HG03378 (cell line): ENCODE measurements at regions not wholly inside any gene's neighbourhood (a gene's known extent, or its start where the extent isn't known, plus 50 kb on each side); places are given as distances from the start of the nearest gene placed in this dataset.
"Not testable (repeated sequence)": the region's sequence is repeated elsewhere in the genome, so short reads cannot be mapped to it uniquely, and the experiment has no call there.

Source experiments
- ATAC-seq: cut with Tn5 transposase; IDR thresholded peaks from one replicate; pipeline ENCODE4 v1.9.1; 2021; ENCODE audit warnings: mild to moderate bottlenecking, moderate library complexity; ENCODE audit not compliant: unreplicated experiment

DNA sequence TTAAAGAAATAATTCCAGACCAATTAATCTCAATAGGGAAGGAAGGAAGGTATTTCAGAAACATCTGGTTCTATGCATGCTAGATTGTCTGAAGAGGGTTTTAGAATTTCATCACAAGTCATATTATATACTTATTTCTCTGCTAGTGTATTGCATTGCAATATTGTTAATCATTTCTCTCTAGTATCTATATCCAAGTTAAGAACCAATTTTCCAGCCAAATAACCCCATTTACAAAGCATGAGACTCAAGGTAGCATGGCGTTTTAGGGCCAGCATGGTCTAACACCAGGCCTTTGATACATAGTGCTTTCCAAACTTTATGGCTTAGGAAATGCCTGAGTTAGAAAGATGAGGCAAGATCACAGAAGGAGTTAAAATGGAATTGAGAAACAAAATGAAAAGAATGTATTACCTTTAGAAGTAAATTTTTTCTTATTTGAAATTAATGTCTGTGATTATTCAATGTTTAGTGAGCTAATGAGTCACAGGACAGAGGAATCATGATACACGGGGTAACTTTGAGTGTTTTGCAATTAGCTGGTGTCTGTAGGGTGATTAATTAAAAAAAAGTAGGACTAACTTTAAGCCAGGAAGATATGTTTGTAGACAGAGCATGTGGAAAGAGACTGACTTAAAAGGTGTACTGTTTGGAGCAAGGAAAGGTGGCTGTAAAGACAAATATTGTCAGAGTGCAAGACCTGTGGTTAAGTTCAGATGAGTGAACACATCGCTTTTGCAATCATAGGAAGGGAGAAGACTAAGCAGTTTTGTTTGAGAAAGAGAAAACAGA lies 1006.2 kb upstream of the CITED2 start:
- no peak for ATAC-seq

GRCh38 chr6:140379919-140380318 lies 1005.5 kb upstream of the CITED2 start:
- no peak for ATAC-seq

GRCh38 chr6:140376209-140376608 lies 1001.8 kb upstream of the CITED2 start:
- no peak for ATAC-seq

- not testable (repeated sequence) for ATAC-seq
Measured at GRCh38 chr6:140373728-140374127, 999.3 kb upstream of the CITED2 start.

DNA sequence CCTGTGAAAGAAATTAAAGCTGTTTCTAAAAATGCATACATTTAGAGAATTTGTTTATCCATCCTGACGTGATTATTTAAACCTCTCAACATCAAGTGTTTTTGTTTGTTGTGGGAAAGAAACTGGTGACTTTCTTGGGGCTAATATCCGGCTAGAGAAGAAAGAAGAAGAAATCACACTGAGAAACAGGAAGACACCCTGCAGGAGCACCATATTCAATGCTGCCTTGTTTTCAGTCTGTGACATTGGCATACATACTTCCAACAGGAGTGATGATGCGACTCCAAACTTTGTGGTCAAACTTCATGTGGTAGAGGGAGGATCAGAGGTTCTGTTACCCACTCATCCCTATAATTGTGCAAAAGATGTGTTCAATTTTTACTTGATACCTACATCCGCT lies 997.6 kb upstream of the CITED2 start:
- no peak for ATAC-seq

- no peak for ATAC-seq
Measured at GRCh38 chr6:140370976-140371870, 996.8 kb upstream of the CITED2 start.

- no peak for ATAC-seq
Measured at GRCh38 chr6:140370441-140370840, 996.0 kb upstream of the CITED2 start.

DNA sequence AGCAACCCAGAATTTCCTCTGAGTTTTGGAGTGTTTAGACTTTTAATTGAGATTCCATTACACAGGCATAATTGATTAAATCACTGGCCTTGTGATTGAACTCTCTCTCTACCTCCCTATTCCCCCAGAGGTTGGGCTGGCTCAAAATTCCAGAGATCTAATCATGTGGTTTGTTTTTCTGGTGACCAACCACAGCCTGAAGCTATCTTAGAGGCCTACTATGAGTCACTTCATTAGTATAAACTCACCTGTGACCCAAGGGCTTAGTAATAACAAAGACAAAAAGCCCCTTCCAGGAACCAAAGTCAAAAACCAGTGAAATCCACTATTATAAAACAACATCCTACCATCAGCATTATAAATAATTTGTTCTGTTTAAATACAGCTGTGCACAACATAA lies 992.5 kb upstream of the CITED2 start:
- no peak for ATAC-seq

DNA sequence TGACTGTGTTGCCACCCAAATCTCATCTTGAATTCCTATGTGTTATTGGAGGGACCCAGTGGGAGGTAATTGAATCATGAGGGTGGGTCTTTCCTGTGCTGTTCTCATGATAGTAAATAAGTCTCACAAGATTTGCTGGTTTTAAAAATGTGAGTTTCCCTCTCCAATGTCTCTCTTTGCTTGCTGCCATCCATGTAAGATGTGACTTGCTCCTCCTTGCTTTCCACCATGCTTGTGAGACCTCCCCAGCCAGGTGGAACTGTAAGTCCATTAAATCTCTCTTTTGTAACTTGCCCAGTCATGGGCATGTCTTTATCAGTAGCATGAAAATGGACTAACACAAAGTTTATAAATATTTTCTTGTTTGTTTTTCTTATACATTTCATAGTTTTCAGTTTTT lies 990.5 kb upstream of the CITED2 start:
- no peak for ATAC-seq

DNA sequence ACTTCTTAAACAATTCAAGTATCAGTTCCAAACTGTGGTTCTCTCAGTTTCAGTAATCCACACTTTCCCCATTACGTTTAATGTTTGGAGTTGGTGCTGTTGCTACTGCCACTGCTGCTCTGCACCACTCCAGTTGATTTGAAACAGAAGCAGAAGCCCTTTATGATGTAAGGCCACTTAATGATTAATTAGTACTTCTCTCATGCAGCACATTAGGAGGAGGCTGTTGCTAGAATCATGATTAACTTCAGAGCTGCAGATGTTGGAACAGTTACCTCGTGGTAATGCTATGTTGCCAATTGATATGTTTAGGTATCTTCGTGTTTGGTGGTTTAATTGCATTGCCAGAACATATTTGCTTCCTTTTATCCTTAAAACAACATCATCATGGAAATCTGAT lies 986.2 kb upstream of the CITED2 start:
- ATAC-seq = no peak

- no peak for ATAC-seq
Measured at GRCh38 chr6:140355476-140355875, 981.0 kb upstream of the CITED2 start.

- ATAC-seq = no peak
Measured at GRCh38 chr6:140354296-140354695, 979.8 kb upstream of the CITED2 start.

DNA sequence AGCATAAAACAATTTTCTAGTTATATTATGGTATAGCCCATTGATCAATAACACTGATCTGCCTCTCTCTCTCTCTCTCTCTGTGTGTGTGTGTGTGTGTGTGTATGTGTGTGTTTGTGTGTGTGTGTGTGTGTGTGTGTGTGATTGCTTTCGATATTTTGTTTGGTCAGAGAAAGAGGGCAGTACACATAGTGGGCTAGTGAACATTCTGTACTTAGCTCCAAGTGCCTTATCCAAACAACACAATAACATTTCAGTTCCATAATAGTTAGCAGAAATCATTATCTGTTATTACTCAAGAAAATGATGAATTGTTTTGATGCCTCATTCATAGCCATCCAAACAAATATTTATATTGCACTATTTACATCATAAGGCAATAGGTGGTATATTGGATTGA lies 979.1 kb upstream of the CITED2 start:
- no peak for ATAC-seq

GRCh38 chr6:140346428-140346827 lies 972.0 kb upstream of the CITED2 start:
- ATAC-seq = no peak

DNA sequence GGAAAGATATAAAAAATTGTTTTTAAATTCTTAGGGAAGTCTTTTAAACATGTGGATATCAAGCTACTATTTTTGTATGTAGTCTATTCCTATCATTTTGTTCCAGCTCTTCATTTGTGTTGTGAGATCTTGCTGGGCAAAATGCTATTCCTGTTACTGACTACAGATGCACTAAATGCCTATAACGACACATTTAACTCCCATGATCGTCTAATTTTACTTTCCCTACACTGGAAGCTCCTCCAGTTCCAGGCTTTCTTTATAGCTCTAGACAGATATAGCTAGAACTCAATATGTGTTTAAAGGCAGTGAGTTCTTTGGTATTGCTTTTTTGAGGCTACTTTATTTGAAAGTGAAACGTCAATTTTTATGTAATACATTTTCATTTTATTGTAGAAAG lies 971.5 kb upstream of the CITED2 start:
- no peak for ATAC-seq

DNA sequence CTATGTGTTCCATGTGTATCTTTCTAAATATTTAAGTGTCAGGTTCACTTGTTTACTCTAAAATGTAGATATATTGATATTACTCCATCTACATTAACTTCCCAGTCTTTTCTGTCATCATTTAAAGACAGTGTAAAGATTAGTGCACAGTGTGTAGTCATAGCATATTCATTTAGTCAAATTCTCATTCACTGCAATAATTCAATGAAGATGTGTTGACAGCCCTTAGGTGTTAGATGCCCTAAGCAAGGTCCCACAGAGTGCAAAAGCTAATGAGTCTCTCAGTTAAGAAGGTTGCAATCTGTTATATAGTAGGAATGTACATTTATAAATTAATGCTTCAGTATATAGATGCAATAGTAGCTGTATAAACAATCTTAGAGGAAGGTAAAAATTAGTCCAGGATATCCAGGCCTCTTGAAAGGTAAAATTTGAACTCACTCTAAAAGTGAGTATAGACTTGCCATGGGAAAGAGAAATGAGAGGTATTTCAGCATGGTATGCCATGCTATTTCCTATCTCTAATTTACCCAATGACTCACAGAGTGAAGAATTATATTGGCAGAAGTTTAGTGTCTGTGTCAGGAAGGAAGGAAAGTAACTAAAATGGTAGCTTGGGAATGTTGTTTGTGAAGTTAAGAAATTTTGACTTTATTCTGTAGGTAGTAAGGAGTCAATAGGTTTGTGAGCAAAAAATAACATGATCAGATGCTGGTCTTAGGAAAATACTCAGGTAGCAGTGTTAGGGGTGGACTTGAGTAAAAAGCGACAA lies 969.9 kb upstream of the CITED2 start:
- no peak for ATAC-seq

- ATAC-seq = no peak
Measured at GRCh38 chr6:140343128-140343527, 968.7 kb upstream of the CITED2 start.

DNA sequence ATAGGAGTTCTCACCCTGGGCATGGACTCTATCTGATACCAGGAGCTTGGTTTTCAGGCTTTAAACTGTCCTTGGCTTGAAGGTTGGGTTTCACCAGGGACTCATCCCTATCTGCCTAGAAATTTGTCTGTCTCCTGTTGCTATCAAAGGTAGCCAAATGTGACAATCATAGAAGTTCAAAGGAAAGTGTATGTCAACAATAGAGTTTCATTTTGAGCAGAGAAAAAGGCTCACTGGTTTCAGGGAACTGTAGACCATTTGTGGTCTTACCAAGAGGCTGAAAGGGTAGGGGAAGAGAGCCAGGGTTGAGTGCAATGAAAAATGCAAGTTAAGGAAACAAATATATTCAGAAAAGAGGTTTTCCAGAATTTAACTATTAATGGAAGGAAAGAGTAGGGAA lies 966.8 kb upstream of the CITED2 start:
- no peak for ATAC-seq

GRCh38 chr6:140340795-140341194 lies 966.3 kb upstream of the CITED2 start:
- ATAC-seq = no peak

GRCh38 chr6:140339084-140339483 lies 964.6 kb upstream of the CITED2 start:
- ATAC-seq = not testable (repeated sequence)

GRCh38 chr6:140321891-140322290 lies 947.4 kb upstream of the CITED2 start:
- ATAC-seq = no peak
